D721Med (cell line): ENCODE measurements at regions not wholly inside any gene's neighbourhood (a gene's known extent, or its start where the extent isn't known, plus 50 kb on each side); places are given as distances from the start of the nearest gene placed in this dataset.
"Not testable (repeated sequence)": the region's sequence is repeated elsewhere in the genome, so short reads cannot be mapped to it uniquely, and the experiment has no call there.

Experiments used
- DNase-seq: peaks from one replicate; pipeline ENCODE4 v3.0.0; 2011; ENCODE audit warnings: low spot score; ENCODE audit not compliant: insufficient read length
- FAIRE-seq: peaks from 2 replicates; lab custom pipeline; 2011; peaks lifted over from hg19 to GRCh38; lab: Jason Lieb, UNC
- TF ChIP-seq, protein P1 (sequence below): IDR thresholded peaks from 2 replicates; pipeline ENCODE4 v1.5.1; 2012; ENCODE audit warnings: mild to moderate bottlenecking, control low read depth; ENCODE audit not compliant: insufficient read depth; ENCODE audit errors: missing control alignments

DNA sequence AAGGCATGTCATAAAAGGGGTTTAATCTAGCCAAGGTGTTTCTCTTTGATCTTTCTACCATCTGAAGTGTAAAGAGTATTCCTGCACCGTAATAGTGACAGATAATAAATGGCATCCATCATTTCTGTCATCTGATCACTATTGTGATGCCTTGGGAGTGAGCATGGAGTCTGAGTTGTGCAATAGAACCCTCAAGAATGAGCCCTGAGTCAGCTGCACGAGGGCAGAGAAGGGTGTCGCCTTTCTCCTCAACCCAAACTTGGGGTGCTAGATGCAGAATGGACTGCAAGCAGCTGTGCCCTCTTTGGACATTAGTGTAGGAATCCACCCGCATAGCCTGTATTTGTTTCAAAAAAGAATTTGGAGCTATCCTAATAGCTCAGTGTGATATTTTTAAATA is 115.2 kb downstream of the ZNF37A start:
- TF ChIP-seq, protein P1, sequence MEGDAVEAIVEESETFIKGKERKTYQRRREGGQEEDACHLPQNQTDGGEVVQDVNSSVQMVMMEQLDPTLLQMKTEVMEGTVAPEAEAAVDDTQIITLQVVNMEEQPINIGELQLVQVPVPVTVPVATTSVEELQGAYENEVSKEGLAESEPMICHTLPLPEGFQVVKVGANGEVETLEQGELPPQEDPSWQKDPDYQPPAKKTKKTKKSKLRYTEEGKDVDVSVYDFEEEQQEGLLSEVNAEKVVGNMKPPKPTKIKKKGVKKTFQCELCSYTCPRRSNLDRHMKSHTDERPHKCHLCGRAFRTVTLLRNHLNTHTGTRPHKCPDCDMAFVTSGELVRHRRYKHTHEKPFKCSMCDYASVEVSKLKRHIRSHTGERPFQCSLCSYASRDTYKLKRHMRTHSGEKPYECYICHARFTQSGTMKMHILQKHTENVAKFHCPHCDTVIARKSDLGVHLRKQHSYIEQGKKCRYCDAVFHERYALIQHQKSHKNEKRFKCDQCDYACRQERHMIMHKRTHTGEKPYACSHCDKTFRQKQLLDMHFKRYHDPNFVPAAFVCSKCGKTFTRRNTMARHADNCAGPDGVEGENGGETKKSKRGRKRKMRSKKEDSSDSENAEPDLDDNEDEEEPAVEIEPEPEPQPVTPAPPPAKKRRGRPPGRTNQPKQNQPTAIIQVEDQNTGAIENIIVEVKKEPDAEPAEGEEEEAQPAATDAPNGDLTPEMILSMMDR: no peak
- DNase-seq (no peak), FAIRE-seq (no peak)

- not testable (repeated sequence) for DNase-seq, FAIRE-seq
Observed at GRCh38 chr10:38209748-38210147, 115.6 kb downstream of the ZNF37A start.

GRCh38 chr10:38212460-38212859 is 118.3 kb downstream of the ZNF37A start:
- DNase-seq (no peak), FAIRE-seq (no peak)
- TF ChIP-seq, protein P1: no peak

DNA sequence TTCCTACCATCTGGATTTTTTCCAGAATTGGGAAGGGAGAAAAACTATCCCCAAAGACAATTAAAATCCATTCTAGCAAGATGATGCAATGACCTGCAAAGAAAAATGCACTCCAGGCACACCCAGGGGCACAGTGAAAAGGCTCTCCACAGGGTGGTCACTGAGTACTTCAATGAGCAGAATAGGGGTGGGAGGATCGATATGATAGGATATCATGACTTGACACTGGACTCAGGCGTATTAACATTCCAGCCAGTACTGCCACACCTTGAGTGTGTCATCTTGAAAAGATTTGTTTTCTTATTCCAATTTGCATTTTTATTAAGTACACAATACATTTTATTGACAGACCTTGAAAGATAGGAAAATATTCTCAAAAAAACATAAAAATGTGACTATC is 132.2 kb downstream of the ZNF37A start:
- FAIRE-seq (no peak), DNase-seq (no peak)
- TF ChIP-seq, protein P1: no peak

DNA sequence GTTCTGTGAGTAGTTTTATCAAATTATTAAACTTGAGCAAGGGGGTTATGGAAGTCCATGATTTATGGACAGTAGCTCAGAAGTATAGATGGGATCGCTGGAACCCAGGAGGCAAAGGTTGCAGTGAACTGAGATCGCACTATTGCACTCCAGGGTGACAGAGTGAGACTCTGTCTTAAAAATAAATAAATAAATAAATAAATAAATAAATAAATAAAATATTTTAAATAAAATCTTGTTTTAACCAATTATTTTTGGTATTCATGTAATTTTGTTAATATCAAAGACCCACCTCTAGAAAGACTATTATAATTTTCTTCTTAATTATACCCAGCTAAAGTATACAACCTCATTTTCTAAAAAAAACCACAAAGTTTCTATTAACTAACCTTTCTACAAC is 134.3 kb downstream of the ZNF37A start:
- TF ChIP-seq, protein P1: no peak
- no peak for DNase-seq
- FAIRE-seq: no peak

DNA sequence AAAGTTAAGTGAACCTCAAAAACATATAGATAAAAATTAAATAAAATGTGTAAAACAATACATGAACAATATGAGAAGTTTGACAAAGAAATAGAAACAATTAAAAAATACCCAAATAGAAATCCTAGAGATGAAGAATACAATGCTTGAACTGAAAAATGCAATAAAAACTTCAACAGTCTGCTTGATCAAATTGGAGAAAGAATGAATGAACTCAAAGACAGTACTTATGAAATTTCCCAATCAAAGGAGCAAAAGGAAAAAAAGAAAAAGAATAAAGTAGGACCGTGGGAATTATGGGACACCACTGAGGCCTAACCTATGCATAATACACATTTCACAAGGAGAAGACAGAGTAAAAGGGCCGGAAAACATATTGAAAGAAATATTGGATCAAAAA is 144.3 kb downstream of the ZNF37A start:
- FAIRE-seq, DNase-seq: not testable (repeated sequence)

GRCh38 chr10:38242061-38242649 is 148.0 kb downstream of the ZNF37A start:
- FAIRE-seq, DNase-seq: not testable (repeated sequence)

- DNase-seq, FAIRE-seq: not testable (repeated sequence)
Observed at GRCh38 chr10:38248113-38248512, 154.0 kb downstream of the ZNF37A start.

DNA sequence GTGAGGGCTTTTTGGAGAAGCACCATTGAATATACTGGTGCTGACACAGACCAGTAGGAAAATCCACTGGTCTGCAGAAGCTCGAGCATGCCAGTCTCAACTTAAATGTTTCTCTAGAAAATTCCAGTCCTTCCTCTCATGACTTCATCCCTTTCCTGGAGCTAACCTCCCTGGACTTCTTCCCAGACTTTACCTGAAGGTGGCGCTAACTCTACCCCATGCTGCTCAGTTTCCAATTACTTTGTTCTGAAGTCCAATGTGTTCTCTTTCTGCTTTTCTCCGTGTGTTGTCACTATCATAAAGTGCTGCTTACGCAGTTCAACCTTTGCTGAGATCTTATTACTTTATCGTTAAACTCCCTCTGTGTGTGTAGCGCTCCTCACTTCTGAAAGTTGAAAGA is 158.4 kb downstream of the ZNF37A start:
- not testable (repeated sequence) for FAIRE-seq, DNase-seq

- not testable (repeated sequence) for FAIRE-seq, DNase-seq
Observed at GRCh38 chr10:38267555-38267954, 173.4 kb downstream of the ZNF37A start.

- FAIRE-seq, DNase-seq: not testable (repeated sequence)
Observed at GRCh38 chr10:38271031-38271430, 176.9 kb downstream of the ZNF37A start.

- FAIRE-seq, DNase-seq: not testable (repeated sequence)
Observed at GRCh38 chr10:38274879-38275278, 180.7 kb downstream of the ZNF37A start.

GRCh38 chr10:38292560-38292959 is 198.4 kb downstream of the ZNF37A start:
- DNase-seq, FAIRE-seq: not testable (repeated sequence)

DNA sequence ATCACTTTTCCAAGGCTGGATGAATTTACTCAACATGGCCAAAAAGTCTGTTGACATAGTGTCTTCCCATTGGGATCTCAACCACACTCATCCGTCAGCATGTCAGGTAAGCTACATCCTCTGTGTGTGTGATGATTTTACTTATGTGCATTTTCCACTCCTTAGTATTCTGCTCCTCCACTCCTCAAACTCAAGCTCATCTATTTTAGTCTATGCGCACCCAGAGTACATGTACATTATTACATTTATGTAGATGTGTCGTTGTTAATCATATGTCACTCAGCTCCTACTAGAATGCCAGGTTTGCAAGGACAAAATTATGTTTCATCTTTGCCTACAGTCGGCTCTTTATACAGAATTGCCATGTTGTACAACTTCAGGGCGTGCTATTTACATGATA is 216.0 kb downstream of the ZNF37A start:
- FAIRE-seq, DNase-seq: not testable (repeated sequence)

DNA sequence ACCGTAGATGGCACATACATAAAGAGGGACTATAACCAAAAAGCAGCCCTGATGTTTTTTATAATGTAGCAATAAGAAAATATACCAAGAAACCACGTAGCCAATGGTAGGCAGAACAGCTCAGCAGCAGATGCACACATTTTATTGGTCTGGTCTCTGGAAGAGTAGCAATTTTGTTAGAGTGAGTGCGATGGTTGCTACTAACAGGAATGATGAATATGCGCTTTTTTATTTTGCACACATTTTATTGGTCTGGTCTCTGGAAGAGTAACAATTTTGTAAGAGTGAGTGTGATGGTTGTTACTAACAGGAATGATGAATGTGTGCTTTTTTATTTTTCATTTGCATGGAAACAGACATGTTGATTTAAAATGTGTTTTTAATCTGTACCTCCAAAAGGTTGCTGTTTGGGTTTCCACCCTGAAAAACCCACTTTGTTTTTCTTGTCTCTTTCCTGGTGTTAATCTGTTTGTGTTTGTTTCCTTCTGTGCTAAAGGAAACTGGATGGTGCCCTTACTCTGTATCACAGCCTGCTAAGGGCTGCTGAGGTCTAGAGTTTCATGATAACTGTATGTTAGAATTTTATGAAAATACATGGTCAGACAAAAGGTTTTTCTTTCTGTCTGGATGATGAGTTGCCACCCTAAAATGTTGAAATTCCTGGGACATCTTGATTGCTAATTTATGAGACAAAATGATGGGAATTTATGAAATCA is 221.1 kb downstream of the ZNF37A start:
- FAIRE-seq: not testable (repeated sequence)

More for the DNA sequence above, 221.1 kb downstream of the ZNF37A start:
- DNase-seq: not testable (repeated sequence)
